GM18907 (cell line): ENCODE measurements at regions not wholly inside any gene's neighbourhood (a gene's known extent, or its start where the extent isn't known, plus 50 kb on each side); places are given as distances from the start of the nearest gene placed in this dataset.

Experiments used
- ATAC-seq: cut with Tn5 transposase; IDR thresholded peaks from one replicate; pipeline ENCODE4 v1.9.1; 2021; ENCODE audit warnings: mild to moderate bottlenecking, moderate library complexity; ENCODE audit not compliant: unreplicated experiment

DNA sequence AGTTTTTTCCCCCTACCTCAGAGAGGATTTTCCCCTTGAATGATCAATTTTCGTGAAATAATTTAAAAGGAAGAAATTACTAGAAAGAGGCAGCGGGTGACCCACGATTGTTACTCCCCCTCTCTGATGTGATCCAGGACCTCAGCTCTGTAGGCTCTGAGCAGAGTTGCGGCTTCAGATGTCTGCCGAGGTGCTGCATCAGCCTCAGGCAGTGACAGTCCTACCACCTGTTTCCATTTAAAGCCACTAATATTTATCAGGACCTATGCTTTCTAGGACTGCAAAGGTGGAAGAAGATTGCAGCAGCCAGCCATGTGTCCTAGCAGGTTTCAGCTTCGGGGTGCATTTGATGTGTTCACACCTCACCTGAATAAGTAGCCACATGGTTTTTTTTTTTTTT lies 294.8 kb upstream of the C2CD4B start:
- ATAC-seq, result no peak

DNA sequence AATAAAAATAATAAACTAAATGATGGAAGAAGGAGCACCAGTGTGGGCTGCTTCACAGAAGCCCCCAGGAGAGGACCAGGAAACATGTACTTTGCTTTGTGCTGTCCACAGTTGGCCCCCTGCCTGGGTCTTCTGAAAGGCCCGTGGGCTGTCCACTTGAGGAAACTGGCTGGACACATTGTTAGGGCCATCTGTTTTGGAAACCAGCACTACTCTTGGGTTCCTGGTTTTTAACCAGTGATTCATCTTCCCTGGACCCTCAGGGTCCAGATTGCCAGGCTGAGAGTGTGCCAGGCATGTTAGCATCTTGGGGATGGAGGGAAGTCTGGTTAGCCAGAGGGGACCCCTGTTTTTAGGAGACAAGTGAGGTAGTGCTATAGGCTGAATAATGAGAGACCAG lies 297.2 kb upstream of the C2CD4B start:
- no peak for ATAC-seq

DNA sequence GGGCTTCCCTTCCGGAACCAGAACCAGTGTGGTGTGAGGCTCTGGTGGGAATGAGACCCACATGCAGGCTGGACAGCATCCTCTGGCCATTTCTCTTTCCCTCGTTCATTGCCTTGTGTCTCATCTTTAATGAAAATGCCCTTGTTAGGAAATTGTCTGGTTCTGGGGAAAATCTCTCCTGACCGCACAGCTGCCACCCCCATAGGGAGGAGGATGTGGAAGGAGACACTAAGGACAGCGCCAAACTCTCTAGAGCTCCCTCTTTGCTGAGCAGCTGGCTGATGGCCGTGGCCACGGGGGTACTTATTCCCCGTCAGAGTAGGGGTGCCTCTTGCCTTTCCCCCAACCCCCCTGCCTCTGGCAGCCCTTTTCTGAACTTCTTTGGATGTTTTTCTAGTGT lies 297.6 kb upstream of the C2CD4B start:
- ATAC-seq, result no peak

DNA sequence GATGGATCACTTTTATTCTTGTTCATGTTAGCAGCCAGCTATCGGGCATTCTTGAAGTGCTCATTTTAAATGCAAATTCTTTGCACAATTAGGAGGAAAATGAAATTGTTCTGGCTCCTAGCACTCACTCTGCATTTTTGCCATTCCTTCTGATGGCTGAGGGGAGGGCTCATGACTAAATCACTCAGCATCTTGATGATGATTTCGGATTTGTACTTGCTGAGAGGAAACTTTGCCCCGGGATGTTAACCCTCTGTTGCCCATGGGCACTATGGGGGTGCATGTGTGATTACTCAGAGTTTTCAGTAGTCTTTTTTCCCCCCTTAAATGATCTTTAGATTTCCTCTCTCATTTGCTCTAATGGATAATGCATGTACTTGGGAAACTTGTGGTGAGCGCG lies 299.6 kb upstream of the C2CD4B start:
- no peak for ATAC-seq

DNA sequence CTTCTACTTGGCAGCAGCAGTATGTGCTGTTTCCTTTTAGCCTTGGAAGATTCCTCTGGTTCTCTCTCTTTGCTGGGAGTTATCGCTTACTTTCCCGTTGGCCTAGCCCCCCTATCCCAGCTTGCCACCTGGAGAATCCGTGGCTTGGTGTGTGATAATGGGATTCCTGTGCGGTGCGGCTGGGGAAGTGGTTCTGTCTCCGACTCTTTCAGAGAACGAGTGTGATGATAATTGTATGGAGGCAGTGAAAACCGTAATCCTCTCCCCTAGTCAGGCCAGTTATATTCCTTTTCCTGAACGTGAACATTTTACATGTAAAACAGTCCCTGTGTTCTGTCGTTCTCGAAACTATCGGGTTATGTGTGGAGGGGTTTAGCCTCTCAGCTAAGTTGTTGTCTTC lies 300.1 kb upstream of the C2CD4B start:
- no peak for ATAC-seq

DNA sequence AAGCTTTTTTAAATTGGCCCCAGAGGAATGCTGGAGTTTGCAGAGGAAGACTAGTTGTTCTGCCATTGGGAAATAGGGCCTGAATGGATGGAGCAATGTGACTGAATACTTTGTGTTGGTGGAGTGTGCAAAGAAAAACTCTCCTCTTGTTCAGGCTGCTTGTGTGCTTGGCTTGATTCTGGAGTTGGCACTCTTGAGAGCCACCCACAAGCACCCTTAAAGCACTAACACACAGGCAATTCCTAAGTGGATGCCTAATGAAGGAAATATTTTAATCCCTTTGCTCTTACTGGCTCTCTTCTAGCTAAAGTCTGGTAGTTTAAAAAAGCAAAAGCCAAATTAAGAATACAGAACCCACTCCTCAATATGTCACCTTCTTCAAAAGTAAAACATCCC lies 304.4 kb upstream of the C2CD4B start:
- no peak for ATAC-seq

DNA sequence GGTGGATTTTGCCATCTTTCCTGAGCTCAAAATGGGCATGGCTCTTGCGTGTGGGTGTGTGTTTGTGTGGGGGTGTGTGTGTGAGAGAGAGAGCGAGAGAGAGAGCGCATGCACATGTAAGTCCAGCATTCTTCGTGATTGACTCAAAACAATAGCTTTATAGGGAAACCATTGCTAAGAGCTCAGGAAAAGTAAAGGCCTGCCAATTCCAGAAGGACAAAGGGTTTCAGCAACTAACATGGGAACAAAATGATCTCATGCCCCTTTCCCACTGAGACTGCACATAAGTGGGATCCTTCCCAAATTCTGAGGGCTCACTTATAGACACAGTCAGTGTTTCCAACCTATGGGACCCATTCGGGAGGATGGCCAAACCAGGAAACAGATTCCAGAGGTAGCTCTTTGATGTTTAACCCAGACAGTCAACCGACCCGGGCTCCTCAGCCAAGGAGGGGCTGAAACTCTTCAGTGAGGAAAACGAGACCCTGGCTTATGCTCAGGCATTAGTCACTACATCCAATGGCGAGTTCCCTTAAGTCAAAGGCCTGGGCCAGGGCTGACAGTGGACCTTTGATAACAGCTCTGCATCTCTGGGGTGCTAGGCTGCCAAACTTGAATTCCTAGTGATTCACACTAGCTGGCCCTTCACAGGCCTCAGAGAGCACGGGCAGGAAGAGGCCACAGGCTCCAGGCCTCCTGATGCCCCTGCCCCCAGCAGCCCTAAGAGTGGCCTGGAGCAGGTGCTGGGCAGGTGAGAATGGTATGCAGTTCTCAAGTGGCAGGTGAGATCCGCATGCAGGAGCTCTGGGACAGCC lies 305.0 kb upstream of the C2CD4B start:
- ATAC-seq, result no peak

DNA sequence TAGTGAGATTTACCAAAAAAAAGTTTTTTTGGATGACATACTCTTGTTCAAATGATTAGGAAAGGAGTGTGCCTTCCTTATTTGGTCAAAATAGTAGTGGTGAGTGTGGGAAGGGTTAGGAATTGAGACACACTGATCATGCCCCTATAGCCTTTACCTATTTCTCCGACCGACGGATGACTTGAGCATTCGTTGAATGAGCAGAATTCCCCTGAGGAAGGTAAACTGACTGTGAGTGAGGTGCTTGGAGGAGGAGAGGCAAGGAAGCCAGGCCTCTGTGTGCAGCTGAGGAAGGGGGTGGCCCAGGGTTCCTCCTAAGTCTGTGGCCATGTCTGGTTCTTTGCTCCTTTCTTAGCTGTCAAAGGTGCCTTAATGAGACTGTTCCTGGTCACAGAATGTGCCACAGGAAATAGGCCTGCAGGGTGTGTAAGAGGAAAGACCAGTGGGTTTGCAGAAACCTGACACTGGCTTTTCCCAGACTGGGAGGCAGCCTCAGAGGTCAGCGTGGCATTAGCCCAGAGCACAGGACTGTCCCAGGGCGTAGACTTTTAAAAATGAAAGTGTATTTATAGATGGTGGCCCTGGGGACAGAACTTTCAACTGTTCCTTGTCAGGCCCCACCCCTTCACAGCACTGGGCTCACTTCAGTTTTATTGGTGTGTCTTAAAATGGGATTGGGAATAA lies 307.7 kb upstream of the C2CD4B start:
- no peak for ATAC-seq

DNA sequence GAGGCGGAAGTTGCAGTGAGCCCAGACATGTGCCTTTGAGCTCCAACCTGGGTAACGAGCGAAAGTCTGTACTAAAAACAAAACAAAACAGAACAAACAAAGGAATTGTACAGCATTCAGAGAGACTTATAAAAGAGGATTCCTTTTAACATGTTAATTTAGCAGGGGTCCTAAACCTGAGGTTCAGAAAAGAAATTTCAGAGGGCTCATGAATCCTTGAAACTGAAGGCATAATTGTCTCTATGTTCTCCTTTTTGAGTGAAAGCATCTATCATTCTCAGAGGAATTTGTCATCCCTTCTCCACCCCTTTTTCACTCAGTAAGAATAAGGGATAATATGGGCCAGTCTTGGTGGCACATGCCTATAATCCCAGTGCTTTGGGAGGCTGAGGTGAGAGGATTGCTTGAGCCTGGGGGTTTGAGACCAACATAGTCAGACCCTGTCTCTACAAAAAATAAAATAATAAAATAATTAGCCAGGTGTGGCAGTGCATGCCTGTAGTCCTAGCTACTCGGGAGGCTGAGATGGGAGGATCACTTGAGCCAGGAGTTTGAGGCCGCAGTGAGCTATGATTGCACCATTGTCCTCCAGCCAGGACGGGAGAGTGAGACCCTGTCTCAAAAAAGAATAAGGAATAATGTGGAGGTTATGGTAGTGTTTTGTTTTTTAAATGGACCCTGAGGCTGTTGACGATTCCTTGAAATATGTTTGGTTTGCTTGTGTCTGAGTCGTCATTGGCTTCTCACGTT lies 309.1 kb upstream of the C2CD4B start:
- no peak for ATAC-seq

DNA sequence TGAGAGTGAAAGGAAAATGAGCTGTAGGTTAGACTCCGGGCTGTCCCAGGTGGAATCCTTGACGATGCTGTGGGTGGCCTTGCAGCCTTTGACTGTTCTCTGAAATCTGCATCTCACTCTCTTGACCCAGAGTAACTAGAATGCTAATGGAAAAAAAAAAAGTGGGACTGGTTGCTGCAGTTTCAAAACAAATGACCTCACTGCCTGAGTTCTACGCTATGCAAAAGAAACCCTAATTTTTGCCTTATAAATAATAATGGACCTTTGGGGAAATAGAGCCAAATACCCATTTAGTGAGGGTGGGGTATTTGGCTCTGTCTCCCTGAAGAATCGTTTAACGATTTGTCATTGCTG lies 309.7 kb upstream of the C2CD4B start:
- ATAC-seq, result no peak

DNA sequence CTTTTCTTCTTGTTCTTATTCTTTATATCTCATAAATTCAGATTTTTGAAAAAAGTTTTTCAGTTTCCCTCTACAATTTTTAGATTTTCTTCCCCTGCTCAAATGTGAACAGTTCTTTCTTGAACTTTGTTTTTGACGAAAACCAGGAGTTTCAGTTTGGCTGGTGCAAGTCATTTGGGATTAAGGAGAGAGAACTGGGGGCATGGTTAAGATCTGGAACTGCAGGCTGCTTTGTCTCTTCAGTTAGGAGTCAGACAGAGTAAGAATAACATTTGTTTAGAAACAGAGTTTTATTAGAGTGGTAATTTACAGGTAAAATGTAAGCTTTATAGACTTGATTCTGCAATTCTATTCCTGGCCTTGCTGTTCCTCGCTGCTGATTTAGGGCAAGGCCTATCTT lies 310.5 kb upstream of the C2CD4B start:
- ATAC-seq, result no peak

DNA sequence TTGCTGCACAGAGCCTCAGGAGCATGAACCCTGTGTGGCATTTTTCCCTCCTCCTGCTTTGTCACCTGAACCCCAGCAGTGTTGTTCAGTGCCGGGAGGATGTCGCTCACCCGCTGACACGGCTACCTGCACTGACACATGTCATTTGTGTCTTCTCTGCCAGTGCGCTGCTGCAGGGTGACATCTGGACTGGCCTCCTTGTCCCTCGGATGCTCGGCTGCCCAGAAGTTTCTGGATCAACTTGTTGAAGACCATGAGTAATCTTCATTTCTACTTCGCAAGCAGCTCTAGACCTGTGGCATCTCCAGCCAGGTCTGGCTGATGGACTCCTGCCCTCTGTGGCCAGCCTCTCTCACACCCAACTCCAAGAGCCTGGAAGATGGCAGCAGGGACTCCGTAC lies 311.1 kb upstream of the C2CD4B start:
- ATAC-seq, result no peak

DNA sequence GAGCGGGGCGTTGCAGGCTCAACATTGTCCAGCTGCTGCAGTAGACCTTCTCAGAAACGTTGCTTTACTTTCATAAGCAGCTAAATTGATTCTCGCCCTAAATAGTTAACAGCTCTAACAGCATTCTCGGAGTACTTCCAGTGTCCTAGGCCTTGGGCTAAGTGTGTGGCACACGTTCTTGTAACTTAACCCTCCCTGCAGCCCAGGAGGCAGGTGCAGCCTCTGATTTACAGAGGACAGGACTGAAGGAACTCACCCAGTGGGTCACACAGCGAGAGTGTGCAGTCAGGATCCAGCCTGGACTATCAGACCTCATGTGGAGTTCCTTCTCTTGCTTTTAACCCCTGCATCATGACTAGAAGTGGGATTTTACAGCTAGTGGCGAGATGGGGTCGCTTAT lies 312.8 kb upstream of the C2CD4B start:
- ATAC-seq, result no peak

DNA sequence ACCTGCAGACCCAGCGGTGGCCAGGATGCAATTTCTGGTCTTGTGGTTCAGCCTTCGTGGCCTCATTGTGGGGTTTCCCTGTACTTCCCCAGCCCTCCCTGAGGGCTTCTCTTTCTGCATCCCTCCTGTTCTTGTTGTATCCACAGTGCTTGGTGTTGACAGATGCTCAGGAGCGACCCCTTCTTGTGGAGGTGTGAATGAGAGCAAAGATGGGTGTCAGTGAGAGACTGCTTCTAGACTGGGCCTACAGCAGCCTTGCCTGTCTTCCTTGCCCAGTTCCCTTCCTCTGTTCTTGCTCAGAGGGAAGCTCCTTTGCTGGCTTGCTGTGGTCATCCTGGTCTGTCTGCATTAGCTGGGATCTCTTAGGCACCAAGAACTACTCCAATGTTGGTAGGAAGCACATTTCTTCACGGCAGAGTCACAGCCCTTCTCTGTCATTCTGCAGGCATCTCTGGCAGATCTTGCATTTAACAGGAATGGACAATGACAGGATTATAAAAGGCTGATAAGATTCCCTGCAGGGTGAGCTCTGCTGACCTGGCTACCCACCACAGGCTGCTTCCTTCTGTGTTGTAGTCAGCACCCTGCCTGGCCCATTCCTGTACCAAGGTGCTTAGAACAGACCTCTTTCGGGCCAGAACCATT lies 317.8 kb upstream of the C2CD4B start:
- ATAC-seq, result peak; percentile 92

DNA sequence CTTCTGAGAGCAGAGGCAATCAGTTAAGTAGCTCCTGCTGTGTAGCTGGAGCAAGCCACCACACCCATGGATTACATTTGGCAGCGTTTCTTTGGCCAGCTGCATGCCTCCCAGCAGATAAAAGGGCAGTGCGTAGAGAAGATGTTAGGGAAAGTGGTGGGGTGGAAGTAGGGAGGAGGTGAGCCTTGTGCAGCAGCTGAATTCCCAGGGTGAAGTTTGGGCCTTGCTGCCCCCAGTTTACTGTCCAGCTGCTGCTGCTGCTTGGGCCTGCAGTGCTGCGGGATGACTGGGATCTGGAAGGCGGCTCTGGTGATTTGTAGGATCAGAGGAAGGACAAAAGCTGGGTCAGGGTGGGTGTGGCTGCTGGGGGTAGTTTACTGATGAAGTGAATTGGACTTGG lies 318.7 kb upstream of the C2CD4B start:
- ATAC-seq, result no peak

DNA sequence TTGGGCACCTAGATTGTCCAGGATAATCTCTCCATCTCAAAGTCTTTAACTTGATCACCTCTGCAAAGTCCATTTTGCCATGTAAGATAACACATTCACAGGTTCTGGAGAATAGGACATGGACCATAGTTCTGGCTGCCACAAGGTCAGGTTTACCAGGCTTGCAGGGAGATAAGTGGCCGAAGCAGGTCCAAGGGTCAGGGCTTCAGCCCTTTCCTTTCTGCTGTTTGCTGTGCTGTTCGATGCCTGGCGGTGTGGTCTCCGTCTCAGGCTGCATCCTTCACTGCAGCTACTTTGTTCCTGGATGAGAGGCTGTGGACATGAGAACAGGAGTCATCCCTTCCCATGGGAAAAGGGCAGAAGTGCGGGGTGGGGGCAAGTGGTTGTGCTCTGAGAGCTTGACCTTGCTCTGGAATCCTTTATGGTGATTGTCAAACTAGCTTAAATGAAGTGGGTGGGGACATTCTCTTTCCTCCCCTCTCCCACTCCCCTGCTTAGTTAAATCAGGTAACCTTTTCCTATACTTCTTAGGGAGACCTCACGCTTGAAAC lies 320.2 kb upstream of the C2CD4B start:
- ATAC-seq, result no peak

DNA sequence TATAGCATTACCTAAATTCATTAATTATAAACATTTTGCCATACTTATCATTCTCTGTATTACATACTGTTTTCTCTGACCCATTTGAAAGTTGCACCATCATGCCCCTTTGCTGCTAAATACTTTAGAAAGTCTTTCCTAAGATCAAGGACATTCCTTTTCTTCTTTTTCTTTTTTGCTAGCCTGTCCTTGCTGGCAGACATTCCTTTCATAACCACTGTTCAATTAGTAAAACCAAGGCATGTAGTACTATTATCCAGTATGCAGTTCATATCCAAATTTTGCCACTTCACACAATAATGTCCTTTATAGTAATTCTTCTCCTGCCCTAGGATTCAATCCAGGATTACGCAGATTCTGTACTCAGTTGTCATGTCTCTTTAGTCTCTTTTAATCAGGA lies 321.0 kb upstream of the C2CD4B start:
- no peak for ATAC-seq

DNA sequence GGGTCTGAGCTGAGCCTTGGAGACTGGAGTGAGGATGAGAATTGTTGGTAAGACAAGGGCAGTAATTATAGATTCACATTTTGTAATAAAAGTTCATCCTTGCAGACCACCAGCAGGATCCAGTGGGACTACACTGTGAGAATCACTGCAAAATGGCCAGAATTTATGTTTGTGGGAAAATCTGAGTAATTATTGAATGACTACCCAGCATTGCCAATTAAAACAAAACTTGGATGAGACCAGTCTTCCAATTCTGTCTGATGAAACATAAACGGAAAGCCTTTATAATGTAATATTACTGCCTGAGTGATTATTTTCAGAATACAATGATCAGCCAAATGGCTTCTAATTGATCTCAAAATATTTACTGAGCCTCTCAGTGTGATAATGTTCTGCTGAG lies 323.3 kb upstream of the C2CD4B start:
- no peak for ATAC-seq

DNA sequence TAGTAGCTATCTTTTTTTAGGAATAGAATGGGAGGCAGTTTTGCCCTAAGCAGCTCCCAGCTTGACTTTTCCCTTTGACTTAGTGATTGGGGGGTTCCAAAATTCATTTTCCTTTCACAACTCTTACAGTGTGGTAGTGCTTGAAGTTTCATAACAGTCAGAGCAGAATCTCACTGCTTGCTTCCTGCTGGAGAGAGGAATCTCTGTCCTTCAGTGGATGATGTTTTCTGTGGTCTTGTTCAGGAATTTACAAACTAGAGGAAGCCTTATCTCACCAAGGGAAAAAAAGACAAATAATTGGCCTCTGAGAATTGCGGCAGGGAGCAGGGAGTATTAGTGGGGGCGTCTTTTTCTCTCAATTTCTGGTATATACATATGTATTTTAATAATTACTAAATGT lies 326.6 kb upstream of the C2CD4B start:
- ATAC-seq, result no peak

DNA sequence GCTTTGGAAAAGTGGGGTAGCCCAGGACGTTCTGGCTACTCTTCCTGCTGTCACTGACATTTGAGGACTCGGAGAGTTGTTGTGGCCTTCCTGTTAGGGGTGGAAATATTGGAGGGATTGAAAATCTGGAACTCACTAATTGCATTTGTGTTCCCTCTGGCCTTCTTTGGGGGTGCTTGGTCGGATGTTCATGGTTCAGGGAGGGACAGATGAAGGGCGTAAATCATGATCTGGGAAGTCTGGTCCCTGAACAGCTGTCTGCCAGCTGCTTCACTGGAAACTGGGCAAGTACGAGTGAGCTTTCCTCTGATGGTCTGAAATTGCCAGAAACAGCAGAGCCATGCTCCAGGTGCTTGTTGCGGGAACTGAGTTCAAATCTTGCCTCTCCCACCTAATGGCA lies 327.8 kb upstream of the C2CD4B start:
- ATAC-seq, result no peak

DNA sequence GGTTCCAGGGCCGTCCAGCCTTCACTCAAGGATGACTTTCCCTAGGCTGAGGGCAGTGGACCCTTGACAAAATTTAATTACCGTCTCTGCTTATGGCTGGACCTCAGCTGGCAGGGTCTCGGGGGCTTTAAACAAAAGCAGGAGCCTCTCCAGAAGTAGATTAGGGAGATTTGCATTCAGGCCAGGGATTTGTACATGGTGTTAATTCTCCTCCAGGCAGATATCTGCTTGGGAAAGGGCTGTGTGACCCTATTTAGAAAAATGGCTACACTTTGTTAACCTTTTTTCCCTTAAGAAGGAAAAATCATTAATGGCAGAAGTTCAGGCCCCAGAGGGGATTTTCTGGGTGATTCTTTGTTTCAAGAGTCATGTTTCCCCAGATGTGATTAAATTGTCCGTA lies 329.1 kb upstream of the C2CD4B start:
- no peak for ATAC-seq
